Gastrocnemius medialis (tissue), 4 donors: ENCODE measurements at regions not wholly inside any gene's neighbourhood (a gene's known extent, or its start where the extent isn't known, plus 50 kb on each side); places are given as distances from the start of the nearest gene placed in this dataset.

Source experiments
- CTCF ChIP-seq, 5 experiments: fragments of 450-650 bp in 3 of 5; fragments of 200-600 bp in 2 of 5; sonication (generic) in 2 of 5; IDR thresholded peaks in 4 of 5; conservative IDR thresholded peaks in 1 of 5; 1 replicate in 4 of 5; 2 replicates in 1 of 5; pipeline ENCODE4 v1.5.1; 2016 to 2019; ENCODE audit warnings: antibody characterized with exemption in 5 of 5, mild to moderate bottlenecking in 3 of 5, moderate library complexity in 3 of 5
- POLR2A ChIP-seq, 2 donors: fragments of 450-650 bp; IDR thresholded peaks; one replicate each; pipeline ENCODE4 v1.6.1; 2017; ENCODE audit warnings: antibody characterized with exemption in 2 of 2, mild to moderate bottlenecking in 2 of 2, moderate library complexity in 2 of 2

GRCh38 chr7:13352677-13353076 is 636.8 kb downstream of the ETV1 start:
- TF ChIP-seq POLR2A (IDR thresholded peaks at IDR 0.05) (no peak), CTCF (IDR thresholded peaks at IDR 0.05 in 4 of 5, conservative IDR thresholded peaks at IDR 0.05 in 1 of 5) (no peak)
